ENCODE measurements at regions not wholly inside any gene's neighbourhood (a gene's known extent, or its start where the extent isn't known, plus 50 kb on each side); places are given as distances from the start of the nearest gene placed in this dataset.

DNA sequence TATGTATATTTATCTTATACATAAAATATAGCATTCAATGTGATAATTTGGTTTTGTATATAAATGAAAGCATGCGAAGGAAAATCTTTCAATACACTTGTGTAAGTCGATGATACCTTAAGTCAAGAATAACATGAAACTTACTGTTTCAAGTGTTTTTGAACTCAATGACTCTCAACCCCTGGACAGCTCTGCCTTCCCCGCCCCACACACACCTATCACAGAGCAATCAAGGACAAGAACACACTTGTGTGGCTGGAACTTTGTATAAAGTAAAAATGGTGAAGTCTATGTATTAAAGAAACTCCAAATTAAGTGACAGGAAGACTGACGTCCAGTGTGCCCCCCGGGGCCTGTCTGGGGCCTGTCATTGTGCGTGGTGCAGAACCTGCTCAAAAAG lies 478.6 kb upstream of the AKR1E2 start:
- Histone ChIP-seq H3K36me3 (ENCODE audit: insufficient read depth, low read length) (no peaks in the 10 kb centered on the region), H3K9ac (ENCODE audit: low read depth, low read length) (no peak overlapping the region), H3K27me3 (ENCODE audit: control insufficient read depth, insufficient read depth, low read length) (no peaks in the 10 kb centered on the region), H3K4me1 (ENCODE audit: control insufficient read depth, insufficient read depth, low read length) (peaks cover 14% of the 10 kb centered on the region), H3K4me2 (ENCODE audit: low read length) (no peak overlapping the region), H3K4me3 (ENCODE audit: low read length) (no peak overlapping the region), H3K9me3 (replicated peaks; ENCODE audit: low read length) (no peaks in the 10 kb centered on the region)

DNA sequence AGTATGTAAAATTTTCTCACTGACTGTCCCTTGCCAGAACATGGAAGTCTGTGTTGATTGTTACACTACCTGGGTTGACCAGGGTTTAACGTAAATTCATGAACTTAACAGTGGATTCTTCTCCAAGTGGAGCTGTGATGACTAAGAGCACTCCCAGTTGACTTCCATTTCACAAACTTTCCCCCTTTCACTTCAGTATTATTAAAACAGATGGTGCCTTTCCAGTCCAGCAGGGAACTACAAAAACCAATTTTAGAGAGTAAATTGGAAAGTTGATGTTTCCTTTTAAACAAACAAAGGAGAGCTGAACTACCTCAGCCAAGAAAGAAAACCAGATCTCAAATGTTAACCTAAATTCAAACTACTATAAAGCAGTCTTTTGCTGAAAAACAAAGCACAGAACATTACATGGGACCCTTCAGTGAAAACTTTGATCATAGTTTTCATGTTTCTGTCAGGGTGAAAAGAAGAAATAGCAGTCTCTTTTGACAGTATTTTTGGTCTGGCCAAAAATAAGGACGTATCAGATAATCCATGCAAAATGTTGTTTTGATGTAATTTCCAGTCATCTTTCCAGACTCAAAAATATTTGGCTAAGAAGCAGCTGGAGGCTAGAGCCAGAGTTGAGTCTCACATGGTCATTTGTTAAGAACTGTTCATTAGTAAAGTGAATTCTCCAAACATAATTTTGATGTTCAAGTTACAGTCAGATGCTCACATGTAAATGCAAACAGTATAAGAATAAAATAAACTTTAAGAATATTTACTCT lies 479.9 kb upstream of the AKR1E2 start:
- Histone ChIP-seq H3K9ac (ENCODE audit: low read depth, low read length) (no peak overlapping the region), H3K9me3 (replicated peaks; ENCODE audit: low read length) (no peaks in the 10 kb centered on the region), H3K4me3 (ENCODE audit: low read length) (no peak overlapping the region), H3K27me3 (ENCODE audit: control insufficient read depth, insufficient read depth, low read length) (no peaks in the 10 kb centered on the region), H3K36me3 (ENCODE audit: insufficient read depth, low read length) (no peaks in the 10 kb centered on the region), H3K4me1 (ENCODE audit: control insufficient read depth, insufficient read depth, low read length) (peaks cover 14% of the 10 kb centered on the region), H3K4me2 (ENCODE audit: low read length) (no peak overlapping the region)

DNA sequence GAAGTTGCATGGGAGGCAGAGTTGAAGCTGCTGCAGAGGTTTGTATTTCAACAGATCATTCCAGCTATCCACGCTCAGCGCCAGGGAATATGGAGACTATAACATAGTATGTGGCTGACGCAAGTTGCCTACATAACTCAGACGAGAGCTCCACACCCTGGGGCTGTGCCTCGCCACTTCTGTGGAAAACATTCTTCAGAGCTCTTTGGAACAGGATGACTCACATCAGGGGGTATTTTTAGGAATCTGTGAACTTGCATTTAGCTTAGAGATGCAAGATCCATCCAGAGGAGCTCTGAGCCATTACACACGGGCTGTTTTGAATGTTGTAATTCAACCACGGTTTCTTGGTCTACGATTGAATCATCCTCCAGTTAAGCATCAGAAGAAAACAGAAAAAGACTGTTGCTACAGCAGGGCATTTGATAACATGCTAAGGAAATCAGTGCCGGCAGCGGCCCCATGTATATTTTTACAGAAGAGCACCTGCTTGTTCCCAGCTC lies 481.5 kb upstream of the AKR1E2 start:
- H3K4me2 ChIP-seq (ENCODE audit: low read length), result peak overlapping the region; percentile 54

DNA sequence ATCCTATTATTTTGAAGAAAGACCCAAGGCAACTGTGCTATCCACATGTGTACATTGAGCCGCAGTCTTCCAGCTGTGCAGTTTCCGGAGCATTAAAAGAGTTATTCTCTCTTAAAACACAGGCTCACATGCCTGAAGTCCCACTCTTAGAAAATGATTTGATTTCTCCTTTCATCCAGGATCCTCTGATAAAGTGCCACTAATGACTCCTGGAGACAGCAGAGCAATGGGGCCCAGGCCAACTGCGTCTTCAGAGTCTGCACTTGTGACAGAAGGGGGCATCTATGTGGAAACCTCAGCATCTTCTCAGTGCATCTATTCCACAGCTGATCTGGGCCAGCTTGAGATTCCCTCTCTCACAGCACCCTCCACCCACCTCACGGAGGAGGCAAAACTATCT lies 482.1 kb upstream of the AKR1E2 start:
- Histone ChIP-seq H3K4me3 (ENCODE audit: low read length) (no peak overlapping the region), H3K27me3 (ENCODE audit: control insufficient read depth, insufficient read depth, low read length) (no peaks in the 10 kb centered on the region), H3K9me3 (replicated peaks; ENCODE audit: low read length) (no peaks in the 10 kb centered on the region), H3K4me1 (ENCODE audit: control insufficient read depth, insufficient read depth, low read length) (peaks cover 14% of the 10 kb centered on the region), H3K36me3 (ENCODE audit: insufficient read depth, low read length) (no peaks in the 10 kb centered on the region), H3K9ac (ENCODE audit: low read depth, low read length) (peak overlapping the region; percentile 68), H3K4me2 (ENCODE audit: low read length) (no peak overlapping the region)

More for the DNA sequence above, 481.5 kb upstream of the AKR1E2 start:
- Histone ChIP-seq H3K4me1 (ENCODE audit: control insufficient read depth, insufficient read depth, low read length) (peaks cover 14% of the 10 kb centered on the region), H3K27me3 (ENCODE audit: control insufficient read depth, insufficient read depth, low read length) (no peaks in the 10 kb centered on the region), H3K36me3 (ENCODE audit: insufficient read depth, low read length) (no peaks in the 10 kb centered on the region), H3K9ac (ENCODE audit: low read depth, low read length) (peak overlapping the region; percentile 68), H3K9me3 (replicated peaks; ENCODE audit: low read length) (no peaks in the 10 kb centered on the region), H3K4me3 (ENCODE audit: low read length) (peak overlapping the region; percentile 37)

DNA sequence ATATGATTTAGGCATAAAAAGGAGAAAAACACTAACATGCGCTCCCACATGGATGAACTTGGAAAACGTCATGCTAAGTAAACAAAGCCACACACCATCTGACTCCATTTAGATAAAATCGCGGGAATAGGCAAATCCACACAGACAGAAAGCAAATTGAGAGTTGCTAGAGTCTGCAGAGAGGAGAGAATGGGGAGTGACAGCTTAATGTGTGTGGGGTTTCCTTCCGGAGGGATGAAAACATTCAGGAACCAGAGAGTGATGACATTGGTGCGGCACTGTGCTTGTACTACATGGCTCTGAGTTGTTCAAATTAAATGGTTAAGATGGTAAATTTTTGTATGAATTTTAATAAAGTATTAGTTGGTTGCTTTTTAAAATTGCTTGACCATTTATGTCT lies 482.9 kb upstream of the AKR1E2 start:
- Histone ChIP-seq H3K4me1 (ENCODE audit: control insufficient read depth, insufficient read depth, low read length) (peaks cover 14% of the 10 kb centered on the region), H3K27me3 (ENCODE audit: control insufficient read depth, insufficient read depth, low read length) (no peaks in the 10 kb centered on the region), H3K9ac (ENCODE audit: low read depth, low read length) (no peak overlapping the region), H3K4me2 (ENCODE audit: low read length) (no peak overlapping the region), H3K4me3 (ENCODE audit: low read length) (no peak overlapping the region), H3K9me3 (replicated peaks; ENCODE audit: low read length) (no peaks in the 10 kb centered on the region), H3K36me3 (ENCODE audit: insufficient read depth, low read length) (no peaks in the 10 kb centered on the region)

DNA sequence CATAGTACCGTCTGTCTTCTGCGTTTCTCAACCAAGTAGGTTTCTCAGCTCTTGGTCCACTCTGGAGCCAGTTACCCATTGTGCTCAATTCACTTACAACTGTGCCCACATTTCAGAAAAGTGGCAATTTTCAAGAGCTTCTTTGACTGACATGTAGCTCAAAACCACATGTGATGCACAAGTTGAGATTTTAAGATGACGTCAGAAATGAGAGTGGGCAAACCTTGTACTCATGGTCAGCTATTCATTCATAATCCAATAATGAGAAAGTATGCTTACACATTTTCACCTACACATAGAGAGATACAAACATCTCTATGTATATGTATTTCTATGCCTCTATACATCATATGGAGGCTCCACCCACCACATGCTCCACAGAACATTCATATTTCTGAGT lies 487.2 kb upstream of the AKR1E2 start:
- H3K9me3 ChIP-seq (replicated peaks; ENCODE audit: low read length), result no peaks in the 10 kb centered on the region
- H3K36me3 ChIP-seq (ENCODE audit: insufficient read depth, low read length), result no peaks in the 10 kb centered on the region
- no peak overlapping the region for H3K9ac ChIP-seq (ENCODE audit: low read depth, low read length)
- peaks cover under 1% of the 10 kb centered on the region for H3K4me1 ChIP-seq (ENCODE audit: control insufficient read depth, insufficient read depth, low read length)
- H3K27me3 ChIP-seq (ENCODE audit: control insufficient read depth, insufficient read depth, low read length), result no peaks in the 10 kb centered on the region
- H3K4me3 ChIP-seq (ENCODE audit: low read length), result no peak overlapping the region
- no peak overlapping the region for H3K4me2 ChIP-seq (ENCODE audit: low read length)

DNA sequence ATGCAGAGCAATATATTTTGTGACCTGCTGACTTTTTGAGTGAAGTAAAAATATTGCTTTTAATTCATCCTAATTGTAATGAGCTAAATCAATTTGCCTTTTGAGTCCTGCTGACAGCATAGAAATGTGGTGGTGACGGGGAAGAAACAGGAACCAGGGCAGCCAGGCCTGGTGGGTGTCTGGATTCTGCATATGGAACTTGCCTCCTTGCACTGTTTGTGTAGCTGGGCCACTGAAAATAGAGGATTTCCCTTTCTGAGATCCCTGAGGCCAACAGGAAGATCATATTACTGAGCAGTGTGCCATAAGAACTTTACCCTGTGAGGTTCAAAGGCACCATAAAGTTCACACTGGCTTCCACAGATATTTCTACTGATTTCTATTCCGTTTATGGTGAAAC lies 488.4 kb upstream of the AKR1E2 start:
- Histone ChIP-seq H3K9ac (ENCODE audit: low read depth, low read length) (no peak overlapping the region), H3K4me3 (ENCODE audit: low read length) (no peak overlapping the region), H3K27me3 (ENCODE audit: control insufficient read depth, insufficient read depth, low read length) (no peaks in the 10 kb centered on the region), H3K9me3 (replicated peaks; ENCODE audit: low read length) (no peaks in the 10 kb centered on the region), H3K36me3 (ENCODE audit: insufficient read depth, low read length) (no peaks in the 10 kb centered on the region), H3K4me1 (ENCODE audit: control insufficient read depth, insufficient read depth, low read length) (no peaks in the 10 kb centered on the region), H3K4me2 (ENCODE audit: low read length) (no peak overlapping the region)

DNA sequence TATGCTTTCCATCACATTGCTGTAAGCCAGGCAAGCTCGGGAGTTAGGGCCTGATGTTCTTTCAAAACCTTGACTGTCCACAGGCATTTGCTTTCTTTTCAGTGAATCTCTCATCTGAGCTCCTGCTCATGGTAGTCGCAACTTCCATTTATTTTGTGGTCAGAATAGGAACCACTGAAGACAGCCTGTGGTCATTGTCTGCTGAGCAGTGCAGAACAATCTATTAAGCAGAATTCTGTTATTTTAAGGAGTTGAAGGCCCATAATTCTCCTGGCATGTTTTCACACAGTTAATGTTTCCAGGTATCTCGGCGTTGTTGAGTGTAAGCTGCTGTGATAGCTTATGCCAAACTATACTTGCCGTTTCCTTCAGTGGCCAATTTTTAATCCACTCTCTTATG lies 491.1 kb upstream of the AKR1E2 start:
- Histone ChIP-seq H3K4me2 (ENCODE audit: low read length) (no peak overlapping the region), H3K27me3 (ENCODE audit: control insufficient read depth, insufficient read depth, low read length) (no peaks in the 10 kb centered on the region), H3K4me3 (ENCODE audit: low read length) (no peak overlapping the region), H3K9me3 (replicated peaks; ENCODE audit: low read length) (no peaks in the 10 kb centered on the region), H3K9ac (ENCODE audit: low read depth, low read length) (no peak overlapping the region), H3K36me3 (ENCODE audit: insufficient read depth, low read length) (no peaks in the 10 kb centered on the region), H3K4me1 (ENCODE audit: control insufficient read depth, insufficient read depth, low read length) (no peaks in the 10 kb centered on the region)

DNA sequence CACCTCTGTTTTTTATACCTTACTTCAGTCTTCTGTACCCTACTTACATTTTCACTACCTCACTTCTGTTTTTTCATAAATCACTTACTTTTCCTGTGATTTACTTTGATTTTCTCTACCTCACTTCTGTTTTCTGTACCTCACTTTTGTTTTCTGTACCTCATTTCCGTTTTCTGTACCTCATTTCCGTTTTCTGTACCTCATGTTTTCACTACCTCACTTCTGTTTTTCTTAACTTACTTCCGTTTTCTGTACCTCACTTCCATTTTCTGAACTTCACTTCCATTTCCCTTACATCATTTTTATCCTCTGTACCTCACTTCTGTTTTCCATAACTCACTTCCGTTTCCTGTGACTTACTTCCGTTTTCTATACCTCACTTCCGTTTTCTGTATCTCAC lies 492.0 kb upstream of the AKR1E2 start:
- no peak overlapping the region for H3K9ac ChIP-seq (ENCODE audit: low read depth, low read length)
- H3K4me1 ChIP-seq (ENCODE audit: control insufficient read depth, insufficient read depth, low read length), result no peaks in the 10 kb centered on the region
- H3K36me3 ChIP-seq (ENCODE audit: insufficient read depth, low read length), result no peaks in the 10 kb centered on the region
- no peak overlapping the region for H3K4me3 ChIP-seq (ENCODE audit: low read length)
- no peak overlapping the region for H3K4me2 ChIP-seq (ENCODE audit: low read length)
- no peaks in the 10 kb centered on the region for H3K27me3 ChIP-seq (ENCODE audit: control insufficient read depth, insufficient read depth, low read length)
- H3K9me3 ChIP-seq (replicated peaks; ENCODE audit: low read length), result no peaks in the 10 kb centered on the region

DNA sequence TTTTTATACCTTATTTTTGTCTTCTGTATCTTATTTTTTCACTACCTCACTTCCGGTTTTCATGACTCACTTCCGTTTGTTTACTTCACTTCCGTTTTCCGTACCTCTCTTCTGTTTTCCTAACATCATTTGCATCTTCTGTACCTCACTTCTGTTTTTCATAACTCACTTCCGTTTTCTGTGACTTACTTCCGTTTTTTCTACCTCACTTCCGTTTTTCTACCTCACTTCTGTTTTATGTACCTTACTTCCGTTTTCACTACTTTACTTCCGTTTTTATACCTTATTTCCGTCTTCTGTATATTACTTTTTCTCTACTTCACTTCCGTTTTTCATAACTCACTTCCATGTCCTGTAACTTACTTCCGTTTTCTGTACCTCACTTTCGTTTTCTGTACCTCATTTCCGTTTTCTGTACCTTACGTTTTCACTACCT lies 492.5 kb upstream of the AKR1E2 start:
- Histone ChIP-seq H3K4me2 (ENCODE audit: low read length) (no peak overlapping the region), H3K9me3 (replicated peaks; ENCODE audit: low read length) (no peaks in the 10 kb centered on the region), H3K27me3 (ENCODE audit: control insufficient read depth, insufficient read depth, low read length) (no peaks in the 10 kb centered on the region), H3K9ac (ENCODE audit: low read depth, low read length) (no peak overlapping the region), H3K4me3 (ENCODE audit: low read length) (no peak overlapping the region), H3K4me1 (ENCODE audit: control insufficient read depth, insufficient read depth, low read length) (no peaks in the 10 kb centered on the region), H3K36me3 (ENCODE audit: insufficient read depth, low read length) (no peaks in the 10 kb centered on the region)

DNA sequence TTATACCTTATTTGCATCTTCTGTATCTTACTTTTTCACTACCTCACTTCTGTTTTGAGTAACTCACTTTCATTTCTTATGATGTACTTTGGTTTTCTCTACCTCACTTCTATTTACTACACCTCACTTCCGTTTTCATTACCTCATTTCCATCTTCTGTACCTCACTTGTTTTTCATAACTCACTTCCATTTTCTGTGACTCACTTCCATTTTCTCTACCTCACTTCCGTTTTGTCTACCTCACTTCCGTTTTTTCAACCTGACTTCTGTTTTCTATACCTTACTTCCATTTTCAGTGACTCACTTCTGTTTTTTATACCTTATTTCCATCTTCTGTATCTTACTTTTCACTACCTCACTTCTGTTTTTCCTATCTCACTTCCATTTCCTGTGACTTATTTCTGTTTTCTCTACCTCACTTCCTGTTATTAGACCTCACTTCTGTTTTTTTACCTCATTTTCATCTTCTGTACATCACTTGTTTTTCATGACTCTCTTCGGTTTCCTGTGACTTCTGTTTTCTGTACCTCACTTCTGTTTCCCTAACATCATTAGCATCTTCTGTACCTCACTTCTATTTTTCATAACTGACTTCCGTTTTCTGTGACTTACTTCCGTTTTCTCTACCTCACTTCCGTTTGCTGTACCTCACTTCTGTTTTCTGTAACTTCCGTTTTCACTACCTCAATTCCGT lies 493.1 kb upstream of the AKR1E2 start:
- Histone ChIP-seq H3K4me3 (ENCODE audit: low read length) (no peak overlapping the region), H3K9ac (ENCODE audit: low read depth, low read length) (no peak overlapping the region), H3K9me3 (replicated peaks; ENCODE audit: low read length) (no peaks in the 10 kb centered on the region), H3K4me2 (ENCODE audit: low read length) (no peak overlapping the region), H3K36me3 (ENCODE audit: insufficient read depth, low read length) (no peaks in the 10 kb centered on the region), H3K27me3 (ENCODE audit: control insufficient read depth, insufficient read depth, low read length) (no peaks in the 10 kb centered on the region), H3K4me1 (ENCODE audit: control insufficient read depth, insufficient read depth, low read length) (no peaks in the 10 kb centered on the region)

DNA sequence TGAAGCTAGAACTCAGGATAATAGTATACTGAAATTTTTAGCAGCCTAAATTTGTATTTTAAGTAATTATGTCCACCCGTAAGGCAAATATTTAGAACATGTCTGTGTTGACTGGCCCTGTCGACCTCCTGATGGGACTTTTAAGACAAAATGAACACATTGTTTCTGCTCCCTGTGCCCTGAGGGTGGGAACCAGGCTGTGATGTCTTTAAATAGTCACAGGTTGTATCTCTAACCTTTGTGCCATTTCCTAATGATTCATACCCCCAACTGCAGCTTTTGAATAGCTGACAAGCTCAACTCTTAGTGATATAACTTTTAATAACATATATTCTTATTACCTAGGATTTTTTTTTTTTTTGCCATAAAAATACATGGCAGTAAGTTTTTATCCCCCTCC lies 494.9 kb upstream of the AKR1E2 start:
- Histone ChIP-seq H3K4me3 (ENCODE audit: low read length) (no peak overlapping the region), H3K9ac (ENCODE audit: low read depth, low read length) (no peak overlapping the region), H3K9me3 (replicated peaks; ENCODE audit: low read length) (no peaks in the 10 kb centered on the region), H3K36me3 (ENCODE audit: insufficient read depth, low read length) (no peaks in the 10 kb centered on the region), H3K4me1 (ENCODE audit: control insufficient read depth, insufficient read depth, low read length) (no peaks in the 10 kb centered on the region), H3K4me2 (ENCODE audit: low read length) (no peak overlapping the region), H3K27me3 (ENCODE audit: control insufficient read depth, insufficient read depth, low read length) (no peaks in the 10 kb centered on the region)

Data from skeletal muscle satellite cell (primary cell).